ENCODE measurements at regions not wholly inside any gene's neighbourhood (a gene's known extent, or its start where the extent isn't known, plus 50 kb on each side); places are given as distances from the start of the nearest gene placed in this dataset.

- TF ChIP-seq CTCF (conservative IDR thresholded peaks at IDR 0.05; ENCODE audit: low read depth, low read length) = no peak
- H3K4me3 ChIP-seq (ENCODE audit: low read depth, low read length) = no peak overlapping the region
- no peak for DNase-seq (ENCODE audit: low read depth)
Observed at GRCh38 chr2:2935445-2936149, 442.0 kb downstream of the EIPR1 start.

GRCh38 chr2:2933426-2933825 lies 444.2 kb downstream of the EIPR1 start:
- no peak overlapping the region for H3K4me3 ChIP-seq (ENCODE audit: low read depth, low read length)
- TF ChIP-seq CTCF (conservative IDR thresholded peaks at IDR 0.05; ENCODE audit: low read depth, low read length) = no peak
- no peak for DNase-seq (ENCODE audit: low read depth)

GRCh38 chr2:2932692-2933305 lies 444.8 kb downstream of the EIPR1 start:
- TF ChIP-seq CTCF (conservative IDR thresholded peaks at IDR 0.05; ENCODE audit: low read depth, low read length) = no peak
- DNase-seq (ENCODE audit: low read depth) = no peak
- H3K4me3 ChIP-seq (ENCODE audit: low read depth, low read length) = no peak overlapping the region

GRCh38 chr2:2932189-2932588 lies 445.4 kb downstream of the EIPR1 start:
- no peak for DNase-seq (ENCODE audit: low read depth)
- no peak overlapping the region for H3K4me3 ChIP-seq (ENCODE audit: low read depth, low read length)
- TF ChIP-seq CTCF (conservative IDR thresholded peaks at IDR 0.05; ENCODE audit: low read depth, low read length) = no peak

GRCh38 chr2:2931318-2932075 lies 446.1 kb downstream of the EIPR1 start:
- TF ChIP-seq CTCF (conservative IDR thresholded peaks at IDR 0.05; ENCODE audit: low read depth, low read length) = no peak
- H3K4me3 ChIP-seq (ENCODE audit: low read depth, low read length) = no peak overlapping the region
- peak; percentile 2 for DNase-seq (ENCODE audit: low read depth)

GRCh38 chr2:2930841-2931240 lies 446.8 kb downstream of the EIPR1 start:
- H3K4me3 ChIP-seq (ENCODE audit: low read depth, low read length) = no peak overlapping the region
- no peak for TF ChIP-seq CTCF (conservative IDR thresholded peaks at IDR 0.05; ENCODE audit: low read depth, low read length)
- DNase-seq (ENCODE audit: low read depth) = no peak

Data from choroid plexus epithelial cell (primary cell).